SK-N-MC (cell line): ENCODE measurements at regions not wholly inside any gene's neighbourhood (a gene's known extent, or its start where the extent isn't known, plus 50 kb on each side); places are given as distances from the start of the nearest gene placed in this dataset.

ENCODE experiments used
- EZH2 ChIP-seq: fragments of 200-600 bp; sonication (generic); IDR thresholded peaks from one replicate; pipeline ENCODE4 v1.6.1; 2017; ENCODE audit warnings: antibody characterized with exemption
- FOXP2 ChIP-seq: optimal IDR thresholded peaks from 2 replicates; pipeline ENCODE3; 2011; ENCODE audit warnings: mild to moderate bottlenecking, moderate library complexity; ENCODE audit not compliant: insufficient read depth; ENCODE audit errors: extremely low read length, control extremely low read depth
- POLR2AphosphoS5 ChIP-seq: IDR thresholded peaks from 2 replicates; pipeline ENCODE4 v1.6.1; 2012; ENCODE audit warnings: mild to moderate bottlenecking, low read depth, low read length, borderline replicate concordance

GRCh38 chr16:73781297-73781696 lies 515.3 kb upstream of the PSMD7 start:
- TF ChIP-seq POLR2AphosphoS5: no peak
- TF ChIP-seq EZH2: no peak
- TF ChIP-seq FOXP2: no peak
